Coronary artery (tissue), 2 donors: ENCODE measurements at regions not wholly inside any gene's neighbourhood (a gene's known extent, or its start where the extent isn't known, plus 50 kb on each side); places are given as distances from the start of the nearest gene placed in this dataset.
A peak's percentile ranks its signal among the peaks of the same experiment; 100 is the strongest.
"Not testable (repeated sequence)": the region's sequence is repeated elsewhere in the genome, so short reads cannot be mapped to it uniquely, and the experiment has no call there.

ENCODE experiments used
- DNase-seq: peaks from one replicate; pipeline ENCODE4 v3.0.0-alpha.2; 2017; ENCODE audit warnings: low spot score
- H3K27ac ChIP-seq, 2 donors: fragments of 200-600 bp; sonication (generic); one replicate each; pipeline ENCODE4 v1.5.1; 2016 to 2019
- H3K4me3 ChIP-seq: fragments of 200-600 bp; sonication (generic); 2 replicates; pipeline ENCODE4 v1.5.1; 2016; ENCODE audit warnings: mild to moderate bottlenecking, moderate library complexity
- TF ChIP-seq, protein P1 (sequence below): fragments of 200-600 bp; sonication (generic); IDR thresholded peaks from one replicate; pipeline ENCODE4 v1.5.1; 2019; ENCODE audit warnings: antibody characterized with exemption

DNA sequence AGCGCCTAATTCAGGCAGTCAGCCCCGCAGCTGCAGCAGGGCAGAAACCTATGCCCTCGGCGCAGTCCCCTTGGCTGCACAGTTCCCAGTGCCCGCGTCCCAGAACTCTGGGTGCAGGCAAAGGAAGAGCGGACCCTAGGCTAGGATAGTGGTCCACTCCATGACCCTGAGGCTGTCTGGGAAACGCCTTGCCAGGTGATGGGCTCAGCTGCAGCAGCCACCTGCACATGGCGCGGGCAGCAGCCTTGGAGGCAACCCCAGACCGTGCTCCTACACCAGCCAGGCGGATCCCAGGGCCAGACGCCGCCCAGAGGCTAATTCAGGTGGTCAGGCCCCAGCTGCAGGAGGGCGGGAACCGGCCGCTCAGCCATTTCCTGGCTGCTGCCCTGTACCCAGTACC is 83.0 kb downstream of the POTEC start:
- H3K27ac ChIP-seq, H3K4me3 ChIP-seq, DNase-seq: not testable (repeated sequence)

DNA sequence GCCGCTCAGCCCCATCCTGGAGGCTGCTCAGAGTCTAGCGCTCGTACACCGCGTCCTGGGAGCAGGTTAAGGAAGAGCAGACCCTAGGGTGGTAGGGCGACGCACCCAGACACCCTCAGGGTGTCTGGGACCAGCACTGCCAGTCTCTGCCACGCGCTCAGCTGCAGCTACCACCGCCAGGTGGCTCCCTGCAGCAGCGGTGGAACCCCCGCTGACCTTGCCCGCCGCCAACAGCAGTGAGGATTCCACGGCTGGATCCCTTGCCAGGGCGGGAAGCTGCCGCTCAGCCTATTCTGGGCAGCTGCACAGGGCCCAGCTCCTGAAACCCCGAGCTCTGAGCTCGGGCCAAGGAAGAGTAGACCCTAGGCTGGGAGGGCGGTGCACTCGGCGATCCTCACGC is 83.6 kb downstream of the POTEC start:
- not testable (repeated sequence) for DNase-seq, H3K4me3 ChIP-seq, H3K27ac ChIP-seq

DNA sequence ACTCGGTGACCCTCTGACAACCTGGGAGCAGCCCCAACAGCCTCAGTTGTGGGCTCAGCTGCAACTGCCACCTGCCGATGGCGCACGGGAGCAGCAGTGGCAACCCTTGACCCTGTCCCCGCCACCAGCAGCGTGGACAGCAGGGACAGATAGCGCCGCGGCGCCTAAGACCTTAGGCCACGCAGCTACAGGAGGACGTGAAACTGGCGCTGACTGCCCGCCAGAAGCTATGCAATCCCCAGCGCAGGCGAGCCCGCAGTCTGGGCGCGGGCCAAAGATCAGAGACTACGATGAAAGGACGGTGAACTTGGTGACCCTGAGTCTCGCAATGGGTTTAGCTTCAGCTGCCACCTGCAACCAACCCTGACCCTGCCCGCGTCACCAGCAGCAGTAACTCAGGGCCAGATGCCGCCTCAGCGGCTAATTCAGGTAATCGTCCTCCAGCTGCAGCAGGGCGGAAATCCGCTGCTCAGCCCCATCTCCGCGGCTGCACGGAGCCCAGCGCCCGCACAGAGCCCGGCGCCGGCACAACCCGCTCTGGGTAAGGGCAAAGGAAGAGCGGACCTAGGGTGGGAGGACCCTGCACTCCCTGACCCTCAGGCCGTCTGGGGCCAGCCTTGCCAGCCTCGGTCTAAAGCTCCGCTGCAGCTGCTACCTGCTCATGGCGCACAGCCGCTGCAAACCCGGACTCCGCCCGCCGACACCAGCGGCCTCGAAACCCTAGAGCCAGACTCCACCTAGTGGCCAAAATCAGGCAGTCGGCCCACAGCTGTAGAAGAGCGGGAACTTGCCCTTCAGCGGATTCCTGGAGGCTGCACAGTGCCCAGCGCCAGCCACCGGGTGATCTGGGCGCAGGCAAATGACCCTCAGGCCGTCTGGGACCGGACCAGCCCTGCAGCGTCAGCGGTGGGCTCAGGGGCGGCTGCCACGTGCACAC is 85.1 kb downstream of the POTEC start:
- TF ChIP-seq, protein P1, sequence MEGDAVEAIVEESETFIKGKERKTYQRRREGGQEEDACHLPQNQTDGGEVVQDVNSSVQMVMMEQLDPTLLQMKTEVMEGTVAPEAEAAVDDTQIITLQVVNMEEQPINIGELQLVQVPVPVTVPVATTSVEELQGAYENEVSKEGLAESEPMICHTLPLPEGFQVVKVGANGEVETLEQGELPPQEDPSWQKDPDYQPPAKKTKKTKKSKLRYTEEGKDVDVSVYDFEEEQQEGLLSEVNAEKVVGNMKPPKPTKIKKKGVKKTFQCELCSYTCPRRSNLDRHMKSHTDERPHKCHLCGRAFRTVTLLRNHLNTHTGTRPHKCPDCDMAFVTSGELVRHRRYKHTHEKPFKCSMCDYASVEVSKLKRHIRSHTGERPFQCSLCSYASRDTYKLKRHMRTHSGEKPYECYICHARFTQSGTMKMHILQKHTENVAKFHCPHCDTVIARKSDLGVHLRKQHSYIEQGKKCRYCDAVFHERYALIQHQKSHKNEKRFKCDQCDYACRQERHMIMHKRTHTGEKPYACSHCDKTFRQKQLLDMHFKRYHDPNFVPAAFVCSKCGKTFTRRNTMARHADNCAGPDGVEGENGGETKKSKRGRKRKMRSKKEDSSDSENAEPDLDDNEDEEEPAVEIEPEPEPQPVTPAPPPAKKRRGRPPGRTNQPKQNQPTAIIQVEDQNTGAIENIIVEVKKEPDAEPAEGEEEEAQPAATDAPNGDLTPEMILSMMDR: peak; percentile 53
- DNase-seq, H3K27ac ChIP-seq, H3K4me3 ChIP-seq: not testable (repeated sequence)

DNA sequence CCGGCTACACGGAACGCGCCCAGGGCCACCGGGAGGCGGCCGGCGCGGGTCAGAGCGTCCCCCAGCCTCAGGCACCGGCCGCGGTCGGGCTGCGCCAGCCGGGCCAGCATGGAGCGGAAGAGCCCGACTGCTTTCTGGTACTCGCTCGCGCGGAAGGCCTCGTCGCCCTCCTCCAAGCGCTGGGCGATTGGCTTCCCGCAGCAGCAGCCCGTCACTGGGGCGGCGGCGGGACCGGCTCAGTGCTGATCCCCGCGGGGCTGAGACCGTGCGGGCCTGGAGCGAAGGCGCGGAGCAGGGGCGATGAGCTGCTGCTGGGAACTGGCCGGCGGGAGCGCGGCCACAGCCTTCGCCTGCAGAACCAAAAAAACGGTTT is 92.8 kb downstream of the POTEC start:
- not testable (repeated sequence) for DNase-seq
- peak overlapping the region in 1 of 2 donors; percentile 38 for H3K27ac ChIP-seq
- H3K4me3 ChIP-seq: peak overlapping the region; percentile 68

DNA sequence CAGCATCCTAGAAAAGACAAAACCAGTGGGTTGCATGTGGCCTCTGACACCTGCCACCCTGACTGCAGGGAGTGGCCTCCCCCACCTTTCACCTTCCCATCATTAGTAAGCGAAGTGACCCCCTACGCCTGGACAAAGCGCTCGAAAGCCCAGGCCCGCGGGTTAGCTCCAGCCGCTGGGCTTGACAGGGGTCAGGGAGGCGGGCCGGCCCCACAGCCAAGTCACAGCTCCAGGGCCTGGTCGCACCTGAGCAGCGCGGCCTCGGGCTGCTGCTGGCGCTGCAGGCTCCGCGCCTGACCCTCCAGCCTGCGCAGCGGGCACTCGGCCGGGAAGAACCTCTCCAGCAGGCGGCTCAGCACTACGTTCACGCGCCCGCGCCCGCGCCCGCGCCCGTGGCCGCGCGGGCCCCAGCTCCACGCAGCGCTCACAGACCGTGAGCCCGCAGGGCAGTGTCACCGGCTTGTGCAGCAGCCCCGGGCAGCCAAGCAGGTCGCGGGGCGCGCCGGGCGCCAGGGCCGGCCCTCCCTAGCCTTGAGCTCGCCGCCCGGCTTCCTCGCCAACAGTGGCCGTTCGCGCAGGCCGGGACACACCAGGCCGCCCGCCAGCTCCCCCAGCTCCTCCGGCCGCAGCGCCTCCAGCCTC is 93.3 kb downstream of the POTEC start:
- DNase-seq: not testable (repeated sequence)
- H3K4me3 ChIP-seq: peak overlapping the region; percentile 68
- H3K27ac ChIP-seq: peak overlapping the region in 1 of 2 donors; percentile 38

DNA sequence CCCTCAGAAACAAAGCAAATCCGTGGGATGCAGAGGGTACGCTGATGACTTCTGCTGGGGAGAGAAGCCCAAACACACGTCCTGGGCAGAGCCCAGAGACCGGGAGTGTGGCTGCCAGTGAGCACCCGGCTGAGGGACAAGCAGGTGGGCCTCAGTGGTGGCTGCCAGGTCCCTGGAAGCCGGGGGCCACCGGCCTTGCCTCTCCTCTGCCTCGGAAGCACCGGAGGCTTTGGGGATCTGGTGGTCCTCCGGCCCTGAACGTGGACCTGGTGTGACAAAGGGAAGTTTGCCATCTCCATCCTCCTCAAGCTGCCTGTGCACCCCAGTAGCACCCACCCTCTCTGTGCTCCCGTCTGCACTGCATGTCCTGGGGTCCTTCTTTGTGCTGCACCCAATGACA is 94.3 kb downstream of the POTEC start:
- H3K27ac ChIP-seq, DNase-seq, H3K4me3 ChIP-seq: not testable (repeated sequence)

DNA sequence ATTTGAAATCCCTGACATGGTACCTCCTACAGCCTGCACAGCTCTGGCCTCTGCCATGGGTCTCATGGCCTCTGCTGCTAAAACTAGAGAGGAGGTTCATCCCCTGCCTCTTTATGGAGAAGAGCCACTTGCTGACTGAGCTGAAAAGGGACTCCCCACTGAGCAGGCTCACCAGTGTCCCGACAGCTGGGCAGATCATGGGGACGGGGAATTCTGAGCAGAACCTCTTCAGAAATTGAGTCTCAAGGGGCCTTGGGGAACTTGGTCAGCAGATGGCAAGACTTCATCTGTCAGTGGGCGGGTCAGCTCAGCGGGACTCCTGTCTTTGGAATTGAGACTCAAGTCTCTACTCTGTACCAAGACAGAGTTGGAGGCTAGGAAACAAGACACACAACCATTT is 95.7 kb downstream of the POTEC start:
- not testable (repeated sequence) for H3K27ac ChIP-seq, H3K4me3 ChIP-seq, DNase-seq

DNA sequence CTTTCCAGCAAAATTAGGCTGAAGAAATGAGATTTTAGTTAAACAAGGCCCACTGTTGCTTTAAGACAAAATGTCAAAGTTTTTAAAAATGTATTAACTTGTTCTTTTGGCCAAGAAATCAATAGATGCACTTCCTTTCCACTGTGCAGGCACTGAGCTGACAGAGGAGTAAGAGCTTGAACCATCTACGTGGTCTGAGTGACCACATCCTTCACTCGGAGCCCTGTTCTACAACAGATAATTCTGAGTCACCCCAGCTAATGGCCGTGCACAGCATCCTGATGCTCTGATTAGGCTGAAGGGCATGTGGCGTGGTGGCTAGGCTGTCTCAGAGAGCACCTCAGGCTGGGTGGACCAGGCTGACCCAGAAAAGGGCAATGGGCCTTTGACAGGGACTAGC is 107.9 kb downstream of the POTEC start:
- not testable (repeated sequence) for H3K27ac ChIP-seq, DNase-seq, H3K4me3 ChIP-seq

DNA sequence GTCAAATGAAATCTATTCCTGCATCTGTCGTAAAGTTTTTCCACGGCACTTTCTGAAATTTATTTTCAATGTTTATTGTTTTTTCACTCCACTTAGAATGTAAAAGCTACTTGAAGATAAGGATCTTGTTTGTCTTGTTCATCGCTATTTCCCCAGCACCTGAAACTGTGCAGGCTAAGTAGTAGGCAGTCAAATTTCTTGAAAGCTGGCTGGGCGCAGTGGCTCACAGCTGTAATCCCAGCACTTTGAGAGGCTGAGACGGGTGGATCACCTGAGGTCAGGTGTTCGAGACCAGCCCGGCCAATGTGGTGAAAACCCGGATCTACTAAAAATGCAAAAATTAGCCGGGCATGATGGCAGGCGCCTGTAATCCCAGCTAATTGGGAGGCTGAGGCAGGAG is 111.0 kb downstream of the POTEC start:
- not testable (repeated sequence) for H3K27ac ChIP-seq, DNase-seq, H3K4me3 ChIP-seq

DNA sequence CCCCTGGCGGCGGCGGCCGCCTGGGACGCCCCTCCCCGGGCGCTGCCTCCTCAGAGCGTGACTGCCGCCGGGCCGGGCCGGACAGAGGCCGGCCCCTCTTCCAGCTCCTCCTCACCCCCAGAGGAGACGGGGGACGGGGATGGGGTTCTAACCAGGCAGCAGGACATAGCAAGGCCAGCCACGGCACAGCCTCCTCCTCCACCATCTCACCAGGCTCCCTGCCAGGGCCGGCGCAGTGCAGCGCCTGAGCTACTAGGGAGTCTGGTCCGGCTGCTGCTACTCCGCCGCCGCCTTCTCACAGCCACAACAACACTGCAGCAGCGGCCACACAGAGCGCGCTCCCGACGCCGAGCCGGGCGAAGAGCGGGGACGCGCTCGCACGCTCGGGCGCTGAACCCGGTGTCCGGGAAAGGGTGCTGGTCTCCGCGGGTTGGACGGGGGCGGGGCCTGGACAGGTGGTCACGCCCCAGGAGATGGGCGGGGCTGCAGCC is 112.3 kb downstream of the POTEC start:
- H3K4me3 ChIP-seq: peak overlapping the region; percentile 67
- not testable (repeated sequence) for DNase-seq, H3K27ac ChIP-seq

DNA sequence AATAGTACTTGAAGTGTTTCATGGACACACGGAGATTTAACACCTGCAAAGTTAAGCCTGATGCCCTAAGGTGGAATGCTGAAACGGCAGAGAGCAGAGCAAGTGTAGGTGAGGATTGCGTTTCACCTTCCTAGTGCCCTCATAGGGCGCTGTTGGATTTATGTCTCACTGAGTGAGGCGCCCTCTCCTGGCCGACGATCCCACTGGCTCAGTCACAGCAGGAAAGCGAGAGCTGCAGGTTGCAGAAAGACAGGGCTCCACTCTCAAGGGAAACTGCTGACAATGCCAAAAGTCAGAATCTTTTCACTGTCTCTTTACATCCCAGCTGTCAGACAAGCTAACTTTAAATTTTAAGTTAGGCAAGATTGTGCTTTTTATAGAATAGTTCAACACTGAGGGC is 127.6 kb downstream of the POTEC start:
- H3K27ac ChIP-seq, DNase-seq, H3K4me3 ChIP-seq: not testable (repeated sequence)

DNA sequence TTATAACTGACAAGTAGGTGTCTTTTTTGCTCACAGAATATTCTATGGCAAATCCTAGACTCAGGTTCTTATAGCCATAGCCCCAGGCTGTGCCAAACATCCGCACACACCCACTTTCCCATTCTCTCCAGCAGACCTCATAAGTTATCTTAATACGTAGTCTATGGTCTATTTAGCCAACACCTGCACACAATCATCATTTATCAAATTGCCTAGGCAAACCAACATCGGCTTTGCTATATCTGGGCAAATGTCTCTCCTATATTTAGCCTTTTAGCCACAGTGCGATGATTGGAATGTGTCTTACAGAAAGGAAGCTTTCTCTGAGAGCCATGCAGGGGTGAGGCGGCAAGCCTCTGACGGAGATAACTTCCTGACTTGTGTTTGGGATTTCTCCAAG is 128.0 kb downstream of the POTEC start:
- not testable (repeated sequence) for DNase-seq, H3K27ac ChIP-seq, H3K4me3 ChIP-seq

DNA sequence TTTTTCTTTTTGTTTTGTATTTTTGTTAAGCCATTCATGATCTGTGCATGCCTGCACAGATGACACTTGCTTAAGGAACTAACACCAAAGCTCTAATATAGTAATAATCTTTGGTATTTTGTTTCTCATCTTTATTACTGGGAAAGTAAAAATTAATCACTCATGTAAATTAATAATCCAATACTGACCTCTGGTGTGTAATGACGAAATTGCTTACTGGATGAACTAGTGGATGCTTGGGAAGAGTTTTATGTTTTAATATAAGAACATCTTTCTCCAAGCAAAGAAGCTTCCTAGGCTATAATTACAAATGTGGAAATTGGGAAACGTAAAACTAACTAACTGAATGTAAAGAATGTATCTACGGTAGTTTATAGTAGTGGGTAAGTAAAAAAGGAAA is 147.9 kb downstream of the POTEC start:
- H3K4me3 ChIP-seq, H3K27ac ChIP-seq, DNase-seq: not testable (repeated sequence)

DNA sequence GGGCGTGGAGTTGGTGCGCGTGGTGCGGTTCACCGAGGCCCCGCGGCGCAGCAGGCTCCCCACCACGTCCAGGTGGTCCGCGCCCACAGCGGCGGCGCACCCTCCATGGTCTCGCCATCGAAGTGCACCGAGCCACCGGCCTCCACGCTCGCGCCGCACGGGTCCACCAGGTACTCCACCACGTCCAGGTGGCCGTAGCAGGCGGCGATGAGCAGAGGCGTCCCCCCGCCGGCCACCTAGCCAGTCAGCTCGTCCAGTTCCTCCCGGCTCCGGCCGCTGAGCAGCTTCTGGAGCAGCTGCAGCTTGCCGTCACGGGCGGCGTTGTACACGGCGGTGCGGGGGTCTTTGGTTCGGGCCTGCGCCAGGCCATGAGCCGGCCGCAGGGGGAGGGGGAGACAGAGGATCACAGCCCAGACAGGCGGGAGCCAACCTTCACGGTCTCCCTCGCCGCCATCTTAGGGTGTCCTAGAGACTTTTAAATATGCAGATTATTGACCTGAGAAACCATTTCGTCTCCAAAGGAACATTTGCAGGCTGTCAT is 149.8 kb downstream of the POTEC start:
- not testable (repeated sequence) for H3K4me3 ChIP-seq, DNase-seq, H3K27ac ChIP-seq

DNA sequence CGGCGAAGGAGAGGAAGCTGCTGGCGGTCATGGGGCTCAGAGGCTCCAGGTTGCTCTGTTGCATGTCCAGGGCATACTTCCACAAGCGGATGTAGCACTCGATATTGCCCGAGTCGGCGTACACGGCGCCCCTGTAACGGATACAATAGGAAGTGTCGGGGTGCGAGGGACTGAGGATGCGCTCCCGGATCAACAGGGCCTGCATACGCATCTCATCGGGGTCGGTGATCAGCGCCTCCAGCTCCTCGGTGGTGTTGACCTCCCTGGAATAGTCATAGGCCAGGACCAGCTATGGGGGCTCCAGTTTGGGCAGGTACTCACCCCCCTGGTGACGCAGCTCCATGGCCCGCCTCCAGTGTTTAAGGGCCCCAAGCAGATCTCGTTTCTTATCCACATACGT is 150.8 kb downstream of the POTEC start:
- not testable (repeated sequence) for DNase-seq, H3K4me3 ChIP-seq, H3K27ac ChIP-seq

DNA sequence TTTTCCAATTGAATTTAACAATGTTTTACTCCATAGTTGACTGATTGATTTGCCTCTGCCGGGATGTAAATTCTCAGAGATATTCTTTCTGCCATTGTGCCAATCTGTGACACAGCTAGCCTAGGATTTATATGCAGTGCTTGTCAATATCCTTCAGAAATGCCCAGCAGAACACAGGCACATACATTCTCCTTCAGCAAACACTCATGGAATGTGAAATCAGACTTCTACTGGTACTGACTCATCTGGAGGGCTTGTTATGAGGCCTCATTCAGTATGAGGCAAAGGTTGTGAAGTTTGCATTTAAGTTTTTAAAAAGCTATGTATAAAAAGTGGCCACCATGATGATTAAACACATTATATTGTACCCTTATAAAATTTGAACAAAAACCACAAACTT is 158.4 kb downstream of the POTEC start:
- not testable (repeated sequence) for DNase-seq, H3K4me3 ChIP-seq, H3K27ac ChIP-seq

DNA sequence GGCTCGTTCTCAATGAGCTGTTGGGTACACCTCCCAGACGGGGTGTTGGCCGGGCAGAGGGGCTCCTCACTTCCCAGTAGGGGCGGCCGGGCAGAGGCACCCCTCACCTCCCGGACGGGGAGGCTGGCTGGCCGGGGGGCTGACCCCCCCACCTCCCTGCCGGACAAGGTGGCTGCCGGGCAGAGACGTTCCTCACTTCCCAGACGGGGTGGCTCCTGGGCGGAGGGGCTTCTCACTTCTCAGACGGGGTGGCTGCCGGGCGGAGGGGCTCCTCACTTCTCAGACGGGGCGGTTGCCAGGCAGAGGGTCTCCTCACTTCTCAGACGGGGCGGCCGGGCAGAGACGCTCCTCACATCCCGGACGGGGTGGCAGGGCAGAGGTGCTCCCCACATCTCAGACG is 160.7 kb downstream of the POTEC start:
- not testable (repeated sequence) for DNase-seq, H3K4me3 ChIP-seq, H3K27ac ChIP-seq

DNA sequence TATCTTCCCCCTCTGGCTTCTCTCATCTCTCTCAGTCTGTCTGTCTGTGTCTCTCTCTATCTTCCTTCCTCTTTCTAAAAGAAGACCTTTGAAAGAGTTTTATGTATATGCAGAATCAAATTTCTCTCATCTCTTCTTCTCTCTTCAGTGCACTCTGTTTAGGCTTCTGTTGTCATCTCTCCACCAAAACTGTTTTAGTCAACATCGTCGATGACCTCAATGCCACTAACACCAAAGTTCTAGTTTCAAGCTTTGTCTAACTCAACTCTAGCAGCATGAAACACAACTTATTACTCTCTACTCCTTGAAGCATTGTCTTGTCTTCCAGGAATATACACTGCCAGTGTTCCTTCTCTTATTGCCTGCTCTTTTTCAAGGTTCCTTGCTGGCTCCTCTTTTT is 163.9 kb downstream of the POTEC start:
- H3K27ac ChIP-seq, DNase-seq, H3K4me3 ChIP-seq: not testable (repeated sequence)
